Keratinocyte (primary cell): ENCODE measurements at regions not wholly inside any gene's neighbourhood (a gene's known extent, or its start where the extent isn't known, plus 50 kb on each side); places are given as distances from the start of the nearest gene placed in this dataset.

Experiments used
- DNase-seq: peaks from one replicate; pipeline ENCODE4 v3.0.0-alpha.2; 2011; ENCODE audit warnings: low read depth, missing footprints, low spot score
- FAIRE-seq: peaks from 2 replicates; lab custom pipeline; 2011; peaks lifted over from hg19 to GRCh38; lab: Jason Lieb, UNC
- H2AFZ ChIP-seq: 2 replicates; pipeline ENCODE4 v1.6.0; 2012; ENCODE audit warnings: low read length, control low read depth, inconsistent platforms; ENCODE audit not compliant: control insufficient read depth
- H3K27ac ChIP-seq: 2 replicates; pipeline ENCODE4 v1.5.1; 2011; ENCODE audit warnings: low read length; ENCODE audit not compliant: control insufficient read depth, insufficient read depth
- H3K27me3 ChIP-seq: 3 replicates; pipeline ENCODE4 v1.6.0; 2011; ENCODE audit warnings: low read length; ENCODE audit not compliant: control insufficient read depth, insufficient read depth; ENCODE audit errors: extremely low read depth
- H3K36me3 ChIP-seq, 2 experiments: 2 replicates in 1 of 2; 3 replicates in 1 of 2; pipeline ENCODE4 v1.5.1; 2011; ENCODE audit warnings: low read length in 2 of 2, mild to moderate bottlenecking in 1 of 2; ENCODE audit not compliant: control insufficient read depth in 2 of 2, insufficient read depth in 2 of 2; ENCODE audit errors: extremely low read depth in 1 of 2
- H3K4me1 ChIP-seq: 3 replicates; pipeline ENCODE4 v1.5.1; 2011; ENCODE audit warnings: low read length; ENCODE audit not compliant: control insufficient read depth, insufficient read depth; ENCODE audit errors: extremely low read depth
- H3K4me2 ChIP-seq: 3 replicates; pipeline ENCODE4 v1.6.0; 2011; ENCODE audit warnings: low read depth, low read length; ENCODE audit not compliant: control insufficient read depth, insufficient read depth; ENCODE audit errors: extremely low read depth
- H3K4me3 ChIP-seq, 3 experiments: fragments of 200-600 bp in 1 of 3; sonication (generic) in 1 of 3; 2 replicates in 2 of 3; 3 replicates in 1 of 3; pipeline ENCODE4 v1.5.1; 2011 to 2016; ENCODE audit warnings: low read length in 3 of 3, mild to moderate bottlenecking in 3 of 3, control low read depth in 2 of 3, inconsistent platforms in 1 of 3, low read depth in 1 of 3, mixed read lengths in 1 of 3, mixed run types in 1 of 3, moderate library complexity in 1 of 3; ENCODE audit not compliant: control insufficient read depth in 2 of 3, insufficient read depth in 2 of 3; ENCODE audit errors: extremely low read depth in 1 of 3
- H3K79me2 ChIP-seq: 2 replicates; pipeline ENCODE4 v1.6.0; 2012; ENCODE audit warnings: low read length; ENCODE audit not compliant: control insufficient read depth, insufficient read depth
- H3K9ac ChIP-seq: 3 replicates; pipeline ENCODE4 v1.6.0; 2011; ENCODE audit warnings: low read length; ENCODE audit not compliant: control insufficient read depth, insufficient read depth; ENCODE audit errors: extremely low read depth
- H3K9me1 ChIP-seq: 3 replicates; pipeline ENCODE4 v1.6.0; 2011; ENCODE audit warnings: low read length; ENCODE audit not compliant: control insufficient read depth, insufficient read depth; ENCODE audit errors: extremely low read depth
- H3K9me3 ChIP-seq: 2 replicates; pipeline ENCODE4 v1.5.1; 2012; ENCODE audit warnings: low read depth, low read length; ENCODE audit not compliant: control insufficient read depth
- H4K20me1 ChIP-seq: 3 replicates; pipeline ENCODE4 v1.6.0; 2011; ENCODE audit warnings: low read length; ENCODE audit not compliant: control insufficient read depth, insufficient read depth; ENCODE audit errors: extremely low read depth
- EZH2 ChIP-seq: IDR thresholded peaks from one replicate; pipeline ENCODE4 v1.6.1; 2012; ENCODE audit warnings: inconsistent platforms, mild to moderate bottlenecking, low read length, moderate library complexity
- dilution Hi-C: fragments of 300-500 bp; cut with MboI; formaldehyde crosslinking; loops from one replicate; pipeline ENCODE4 v1.7.0; 2020; ENCODE audit warnings: low sequenced_read_pairs; ENCODE audit not compliant: extremely low pct_ligation_motif_present
- TF ChIP-seq, protein P1 (sequence below), 3 experiments: IDR thresholded peaks in 1 of 3; conservative IDR thresholded peaks in 1 of 3; optimal IDR thresholded peaks in 1 of 3; 2 replicates in 2 of 3; 3 replicates in 1 of 3; pipeline versions ENCODE3 to v1.5.1; 2011; ENCODE audit warnings: low read length in 3 of 3, mild to moderate bottlenecking in 3 of 3, moderate library complexity in 2 of 3, control low read depth in 1 of 3, inconsistent platforms in 1 of 3; ENCODE audit not compliant: insufficient read depth in 2 of 3; ENCODE audit errors: extremely low read depth in 1 of 3

- Histone ChIP-seq H3K27ac (no peak overlapping the region), H3K9me3 (no peaks in the 10 kb centered on the region), H3K9ac (no peak overlapping the region), H2AFZ (no peak overlapping the region), H4K20me1 (no peaks in the 10 kb centered on the region), H3K4me2 (no peak overlapping the region), H3K79me2 (no peaks in the 10 kb centered on the region), H3K9me1 (no peaks in the 10 kb centered on the region), H3K36me3 (no peaks in the 10 kb centered on the region), H3K4me3 (no peak overlapping the region), H3K4me1 (no peaks in the 10 kb centered on the region), H3K27me3 (no peaks in the 10 kb centered on the region)
- TF ChIP-seq EZH2 = no peak
- TF ChIP-seq, protein P1, sequence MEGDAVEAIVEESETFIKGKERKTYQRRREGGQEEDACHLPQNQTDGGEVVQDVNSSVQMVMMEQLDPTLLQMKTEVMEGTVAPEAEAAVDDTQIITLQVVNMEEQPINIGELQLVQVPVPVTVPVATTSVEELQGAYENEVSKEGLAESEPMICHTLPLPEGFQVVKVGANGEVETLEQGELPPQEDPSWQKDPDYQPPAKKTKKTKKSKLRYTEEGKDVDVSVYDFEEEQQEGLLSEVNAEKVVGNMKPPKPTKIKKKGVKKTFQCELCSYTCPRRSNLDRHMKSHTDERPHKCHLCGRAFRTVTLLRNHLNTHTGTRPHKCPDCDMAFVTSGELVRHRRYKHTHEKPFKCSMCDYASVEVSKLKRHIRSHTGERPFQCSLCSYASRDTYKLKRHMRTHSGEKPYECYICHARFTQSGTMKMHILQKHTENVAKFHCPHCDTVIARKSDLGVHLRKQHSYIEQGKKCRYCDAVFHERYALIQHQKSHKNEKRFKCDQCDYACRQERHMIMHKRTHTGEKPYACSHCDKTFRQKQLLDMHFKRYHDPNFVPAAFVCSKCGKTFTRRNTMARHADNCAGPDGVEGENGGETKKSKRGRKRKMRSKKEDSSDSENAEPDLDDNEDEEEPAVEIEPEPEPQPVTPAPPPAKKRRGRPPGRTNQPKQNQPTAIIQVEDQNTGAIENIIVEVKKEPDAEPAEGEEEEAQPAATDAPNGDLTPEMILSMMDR (optimal IDR thresholded peaks at IDR 0.05 in 1 of 3, IDR thresholded peaks at IDR 0.05 in 1 of 3, conservative IDR thresholded peaks at IDR 0.05 in 1 of 3; ENCODE audit: extremely low read depth in 1 of 3, insufficient read depth in 2 of 3, low read length in 3 of 3) = no peak
- no peak for FAIRE-seq
- dilution Hi-C loops = no loop called here
- DNase-seq = no peak
Observed at GRCh38 chr5:90307782-90308181, 101.8 kb downstream of the CETN3 start.

DNA sequence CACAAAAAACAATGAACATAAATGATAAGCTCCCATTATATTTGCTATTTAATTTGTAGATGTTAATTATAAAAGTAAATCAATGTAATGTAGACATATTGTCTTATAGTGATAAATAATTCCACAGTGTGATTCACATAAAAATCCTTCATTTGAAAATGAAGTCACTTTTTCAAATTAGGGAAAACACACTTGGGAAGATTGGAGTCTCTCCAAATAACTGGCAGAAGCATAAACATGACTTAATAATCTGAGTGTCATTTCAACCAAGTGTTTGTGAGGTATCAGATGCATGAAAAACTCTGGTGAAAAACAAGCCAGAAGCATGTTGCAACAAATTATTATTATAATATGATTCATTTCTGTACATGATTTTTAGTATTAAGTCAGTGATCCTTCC is 102.2 kb downstream of the CETN3 start:
- no peak overlapping the region for H3K9ac ChIP-seq
- no peaks in the 10 kb centered on the region for H3K9me1 ChIP-seq
- H3K4me2 ChIP-seq = no peak overlapping the region
- FAIRE-seq (no peak), DNase-seq (no peak)
- H3K36me3 ChIP-seq = no peaks in the 10 kb centered on the region
- H3K79me2 ChIP-seq = no peaks in the 10 kb centered on the region
- TF ChIP-seq, protein P1 (optimal IDR thresholded peaks at IDR 0.05 in 1 of 3, IDR thresholded peaks at IDR 0.05 in 1 of 3, conservative IDR thresholded peaks at IDR 0.05 in 1 of 3; ENCODE audit: extremely low read depth in 1 of 3, insufficient read depth in 2 of 3, low read length in 3 of 3) = no peak
- TF ChIP-seq EZH2 = no peak
- H3K27me3 ChIP-seq = no peaks in the 10 kb centered on the region
- no peaks in the 10 kb centered on the region for H3K4me1 ChIP-seq
- no peak overlapping the region for H2AFZ ChIP-seq
- no peak overlapping the region for H3K4me3 ChIP-seq
- dilution Hi-C loops = no loop called here
- H4K20me1 ChIP-seq = no peaks in the 10 kb centered on the region
- H3K9me3 ChIP-seq = no peaks in the 10 kb centered on the region
- H3K27ac ChIP-seq = no peak overlapping the region
